ENCODE measurements at regions not wholly inside any gene's neighbourhood (a gene's known extent, or its start where the extent isn't known, plus 50 kb on each side); places are given as distances from the start of the nearest gene placed in this dataset.
A peak's percentile ranks its signal among the peaks of the same experiment; 100 is the strongest.
"Not testable (repeated sequence)": the region's sequence is repeated elsewhere in the genome, so short reads cannot be mapped to it uniquely, and the experiment has no call there.

GRCh38 chr7:136130511-136131303 is 153.5 kb upstream of the MTPN start:
- TF ChIP-seq CTCF (IDR thresholded peaks at IDR 0.05; ENCODE audit: extremely low read depth, missing control alignments), result no peak

GRCh38 chr7:136128050-136128449 is 150.9 kb upstream of the MTPN start:
- DNase-seq (ENCODE audit: low spot score), result no peak
- no peak for TF ChIP-seq CTCF (IDR thresholded peaks at IDR 0.05; ENCODE audit: extremely low read depth, missing control alignments)

More at GRCh38 chr7:136130511-136131303, 153.5 kb upstream of the MTPN start:
- DNase-seq (ENCODE audit: low spot score), result no peak

- DNase-seq (ENCODE audit: low spot score), result no peak
- TF ChIP-seq CTCF (IDR thresholded peaks at IDR 0.05; ENCODE audit: extremely low read depth, missing control alignments), result no peak
These were observed 146.2 kb upstream of the MTPN start for GRCh38 chr7:136123352-136123751.

- no peak for DNase-seq (ENCODE audit: low spot score)
- TF ChIP-seq CTCF (IDR thresholded peaks at IDR 0.05; ENCODE audit: extremely low read depth, missing control alignments), result no peak
These were observed 144.9 kb upstream of the MTPN start for GRCh38 chr7:136122026-136122425.

DNA sequence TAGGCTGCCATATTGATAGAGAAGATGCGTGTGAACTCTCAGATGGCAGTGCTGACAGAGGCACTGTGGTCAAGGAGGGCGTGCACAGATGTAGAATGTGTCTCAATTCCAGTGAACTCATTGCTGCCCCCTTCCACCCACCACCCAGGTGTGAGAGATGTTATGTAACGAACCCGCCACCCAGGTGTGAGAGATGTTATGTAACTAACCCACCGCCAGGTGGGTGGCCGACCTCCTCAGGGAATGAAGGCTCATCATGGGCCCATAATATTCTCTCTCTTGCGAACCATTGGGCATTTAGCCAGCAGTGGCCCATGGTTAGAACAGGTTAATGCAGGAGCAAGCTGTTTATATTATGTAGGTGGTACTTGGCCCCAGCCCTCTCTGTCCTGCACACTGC is 140.4 kb upstream of the MTPN start:
- no peak for DNase-seq (ENCODE audit: low spot score)
- TF ChIP-seq CTCF (IDR thresholded peaks at IDR 0.05; ENCODE audit: extremely low read depth, missing control alignments), result no peak

- no peak for DNase-seq (ENCODE audit: low spot score)
- no peak for TF ChIP-seq CTCF (IDR thresholded peaks at IDR 0.05; ENCODE audit: extremely low read depth, missing control alignments)
These were observed 139.0 kb upstream of the MTPN start for GRCh38 chr7:136116186-136116585.

GRCh38 chr7:136114966-136115762 is 138.0 kb upstream of the MTPN start:
- DNase-seq (ENCODE audit: low spot score), result peak; percentile 71
- TF ChIP-seq CTCF (IDR thresholded peaks at IDR 0.05; ENCODE audit: extremely low read depth, missing control alignments), result peak; percentile 84

GRCh38 chr7:136114467-136114866 is 137.3 kb upstream of the MTPN start:
- not testable (repeated sequence) for DNase-seq (ENCODE audit: low spot score)

DNA sequence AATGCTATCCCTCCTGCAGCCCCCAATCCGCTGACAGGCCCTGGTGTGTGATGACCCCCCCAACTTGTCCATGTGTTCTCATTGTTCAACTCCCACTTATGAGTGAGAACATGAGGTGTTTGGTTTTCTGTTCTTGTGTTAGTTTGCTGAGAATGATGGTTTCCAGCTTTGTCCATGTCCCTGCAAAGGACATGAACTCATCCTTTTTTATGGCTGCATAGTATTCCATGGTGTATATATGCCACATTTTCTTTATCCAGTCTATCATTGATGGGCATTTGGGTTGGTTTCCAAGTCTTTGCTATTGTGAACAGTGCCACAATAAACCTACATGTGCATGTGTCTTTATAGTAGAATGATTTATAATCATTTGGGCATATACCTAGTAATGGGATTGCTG is 131.9 kb upstream of the MTPN start:
- not testable (repeated sequence) for DNase-seq (ENCODE audit: low spot score)
